HG03432 (cell line): ENCODE measurements at regions not wholly inside any gene's neighbourhood (a gene's known extent, or its start where the extent isn't known, plus 50 kb on each side); places are given as distances from the start of the nearest gene placed in this dataset.

Experiments used
- ATAC-seq: cut with Tn5 transposase; IDR thresholded peaks from one replicate; pipeline ENCODE4 v1.9.1; 2021; ENCODE audit warnings: mild to moderate bottlenecking, moderate library complexity; ENCODE audit not compliant: unreplicated experiment

- ATAC-seq = no peak
Observed at GRCh38 chr9:82601293-82601771, 461.6 kb downstream of the RASEF start.

GRCh38 chr9:82604947-82605656 lies 457.8 kb downstream of the RASEF start:
- ATAC-seq = no peak

- no peak for ATAC-seq
Observed at GRCh38 chr9:82605657-82606031, 457.3 kb downstream of the RASEF start.

GRCh38 chr9:82606071-82606470 lies 456.9 kb downstream of the RASEF start:
- no peak for ATAC-seq

GRCh38 chr9:82606492-82607382 lies 456.2 kb downstream of the RASEF start:
- no peak for ATAC-seq

- ATAC-seq = no peak
Observed at GRCh38 chr9:82608487-82608886, 454.5 kb downstream of the RASEF start.

- ATAC-seq = no peak
Observed at GRCh38 chr9:82612942-82613341, 450.0 kb downstream of the RASEF start.

- no peak for ATAC-seq
Observed at GRCh38 chr9:82613498-82613897, 449.4 kb downstream of the RASEF start.

- no peak for ATAC-seq
Observed at GRCh38 chr9:82616545-82616944, 446.4 kb downstream of the RASEF start.

GRCh38 chr9:82621447-82621846 lies 441.5 kb downstream of the RASEF start:
- no peak for ATAC-seq

GRCh38 chr9:82637368-82637767 lies 425.6 kb downstream of the RASEF start:
- no peak for ATAC-seq

- ATAC-seq = no peak
Observed at GRCh38 chr9:82645600-82645999, 417.3 kb downstream of the RASEF start.

GRCh38 chr9:82650368-82650767 lies 412.6 kb downstream of the RASEF start:
- ATAC-seq = no peak

- no peak for ATAC-seq
Observed at GRCh38 chr9:82651474-82651873, 411.5 kb downstream of the RASEF start.

- no peak for ATAC-seq
Observed at GRCh38 chr9:82665324-82665723, 397.6 kb downstream of the RASEF start.

GRCh38 chr9:82668689-82669199 lies 394.2 kb downstream of the RASEF start:
- no peak for ATAC-seq

- ATAC-seq = no peak
Observed at GRCh38 chr9:82670000-82670399, 392.9 kb downstream of the RASEF start.

GRCh38 chr9:82670726-82671125 lies 392.2 kb downstream of the RASEF start:
- ATAC-seq = no peak

- ATAC-seq = no peak
Observed at GRCh38 chr9:82673201-82673600, 389.7 kb downstream of the RASEF start.

GRCh38 chr9:82673919-82674318 lies 389.0 kb downstream of the RASEF start:
- no peak for ATAC-seq

- no peak for ATAC-seq
Observed at GRCh38 chr9:82675102-82675501, 387.8 kb downstream of the RASEF start.

GRCh38 chr9:82675605-82676004 lies 387.3 kb downstream of the RASEF start:
- ATAC-seq = no peak
